B cell (primary cell): ENCODE measurements at regions not wholly inside any gene's neighbourhood (a gene's known extent, or its start where the extent isn't known, plus 50 kb on each side); places are given as distances from the start of the nearest gene placed in this dataset.

Experiments used
- ATAC-seq: fragments of 200-7000 bp; cut with Tn5 transposase; one replicate; pipeline ENCODE4 v1.10.0; 2021; ENCODE audit warnings: low read depth, mild to moderate bottlenecking, moderate number of reproducible peaks, moderate library complexity
- CTCF ChIA-PET: fragments of 350-600 bp; sonication (Branson Sonifier 250); formaldehyde crosslinking; loops from one replicate; lab custom pipeline; 2021; ENCODE audit warnings: antibody characterized with exemption, inconsistent platforms; lab: Charles Lee
- POLR2A ChIA-PET: fragments of 350-600 bp; sonication (Branson Sonifier 250); formaldehyde crosslinking; loops from one replicate; lab custom pipeline; 2021; ENCODE audit warnings: antibody characterized with exemption; lab: Charles Lee
- DNase-seq: peaks from one replicate; pipeline ENCODE4 v3.0.0; 2013
- H2AFZ ChIP-seq: 2 replicates; pipeline ENCODE4 v1.6.1; 2012; ENCODE audit warnings: mild to moderate bottlenecking, low read depth, low read length; ENCODE audit not compliant: insufficient read depth, poor library complexity, severe bottlenecking
- H3K27ac ChIP-seq, 2 donors: 1 replicate in 1 of 2; 2 replicates in 1 of 2; pipeline ENCODE4 v1.5.1; 2012 to 2013; ENCODE audit warnings: low read length in 2 of 2, mild to moderate bottlenecking in 2 of 2, moderate library complexity in 1 of 2
- H3K27me3 ChIP-seq, 4 experiments: fragments of 200-600 bp in 1 of 4; sonication (generic) in 1 of 4; replicated peaks in 1 of 4; 1 replicate in 2 of 4; 2 replicates in 2 of 4; pipeline versions ENCODE4 v1.6.1 to v1.7.0; 2013 to 2016; ENCODE audit warnings: low read length in 3 of 4, mild to moderate bottlenecking in 2 of 4, mixed read lengths in 1 of 4, moderate library complexity in 1 of 4; ENCODE audit not compliant: insufficient read depth in 4 of 4, control insufficient read depth in 3 of 4; ENCODE audit errors: control extremely low read depth in 1 of 4
- H3K36me3 ChIP-seq, 2 experiments: replicated peaks in 1 of 2; 1 replicate in 1 of 2; 2 replicates in 1 of 2; pipeline versions ENCODE4 v1.6.1 to v1.7.1; 2013; ENCODE audit warnings: low read length in 1 of 2; ENCODE audit not compliant: insufficient read depth in 2 of 2, control insufficient read depth in 1 of 2; ENCODE audit errors: control extremely low read depth in 1 of 2, extremely low read depth in 1 of 2
- H3K4me1 ChIP-seq, 2 donors: fragments of 200-600 bp in 1 of 2; sonication (generic) in 1 of 2; 1 replicate in 1 of 2; 2 replicates in 1 of 2; pipeline versions ENCODE4 v1.5.1 to v1.6.1; 2013 to 2017; ENCODE audit warnings: low read length in 2 of 2; ENCODE audit not compliant: control insufficient read depth in 2 of 2, insufficient read depth in 2 of 2
- H3K4me2 ChIP-seq: replicated peaks from 2 replicates; pipeline ENCODE3; 2012; ENCODE audit warnings: mild to moderate bottlenecking, low read depth, low read length; ENCODE audit not compliant: poor library complexity, severe bottlenecking
- H3K4me3 ChIP-seq, 5 experiments: fragments of 200-600 bp in 1 of 5; sonication (generic) in 1 of 5; 1 replicate in 3 of 5; 2 replicates in 2 of 5; pipeline versions ENCODE4 v1.5.1 to v1.7.0; 2011 to 2016; ENCODE audit warnings: low read length in 4 of 5, mild to moderate bottlenecking in 4 of 5, low read depth in 2 of 5, control low read depth in 1 of 5, moderate library complexity in 1 of 5; ENCODE audit not compliant: insufficient read depth in 1 of 5; ENCODE audit errors: control extremely low read depth in 1 of 5, extremely low read depth in 1 of 5
- H3K79me2 ChIP-seq: fragments of 200-600 bp; sonication (generic); one replicate; pipeline ENCODE4 v1.6.0; 2016; ENCODE audit warnings: low read length; ENCODE audit not compliant: control insufficient read depth, insufficient read depth
- H3K9ac ChIP-seq: fragments of 200-600 bp; sonication (generic); 2 replicates; pipeline ENCODE4 v1.6.1; 2017; ENCODE audit warnings: mild to moderate bottlenecking, low read length, moderate library complexity
- H3K9me3 ChIP-seq, 3 donors: one replicate each; pipeline versions ENCODE4 v1.6.1 to v1.7.1; 2013; ENCODE audit warnings: low read length in 2 of 3; ENCODE audit not compliant: control insufficient read depth in 2 of 3, insufficient read depth in 1 of 3; ENCODE audit errors: control extremely low read depth in 1 of 3
- H4K20me1 ChIP-seq: 2 replicates; pipeline ENCODE4 v1.6.0; 2012; ENCODE audit warnings: mild to moderate bottlenecking, low read length; ENCODE audit not compliant: insufficient read depth, control insufficient read depth, poor library complexity, severe bottlenecking
- H3K27ac Mint-ChIP-seq: one replicate; pipeline ENCODE4 v1.8.0; 2021; ENCODE audit warnings: mixed read lengths
- H3K27me3 Mint-ChIP-seq: one replicate; pipeline ENCODE4 v1.8.0; 2021; ENCODE audit warnings: mixed read lengths
- H3K4me1 Mint-ChIP-seq: one replicate; pipeline ENCODE4 v1.8.0; 2021; ENCODE audit warnings: mixed read lengths
- H3K4me3 Mint-ChIP-seq: one replicate; pipeline ENCODE4 v1.8.0; 2021; ENCODE audit warnings: mixed read lengths
- H3K9me3 Mint-ChIP-seq: one replicate; pipeline ENCODE4 v1.8.0; 2022; ENCODE audit warnings: mixed read lengths; ENCODE audit not compliant: insufficient read depth
- CTCF ChIP-seq: fragments of 200-600 bp; IDR thresholded peaks from one replicate; pipeline ENCODE4 v1.8.0; 2022; ENCODE audit warnings: antibody characterized with exemption, mild to moderate bottlenecking
- EZH2 ChIP-seq: IDR thresholded peaks from 2 replicates; pipeline ENCODE4 v1.6.1; 2012; ENCODE audit warnings: borderline replicate concordance, low read depth, mild to moderate bottlenecking, moderate library complexity, low read length; ENCODE audit not compliant: insufficient read depth, poor library complexity, severe bottlenecking
- WGBS: methylation state at CpG from one replicate; pipeline ENCODE4 v1.1.5; 2013; ENCODE audit warnings: missing lambda C conversion rate; ENCODE audit not compliant: insufficient coverage; 5-methylcytosine and 5-hydroxymethylcytosine counted together
- intact Hi-C: fragments of 100-400 bp; cut with micrococcal nuclease; formaldehyde crosslinking; loops from one replicate; pipeline ENCODE4 v1.10.0; 2022

DNA sequence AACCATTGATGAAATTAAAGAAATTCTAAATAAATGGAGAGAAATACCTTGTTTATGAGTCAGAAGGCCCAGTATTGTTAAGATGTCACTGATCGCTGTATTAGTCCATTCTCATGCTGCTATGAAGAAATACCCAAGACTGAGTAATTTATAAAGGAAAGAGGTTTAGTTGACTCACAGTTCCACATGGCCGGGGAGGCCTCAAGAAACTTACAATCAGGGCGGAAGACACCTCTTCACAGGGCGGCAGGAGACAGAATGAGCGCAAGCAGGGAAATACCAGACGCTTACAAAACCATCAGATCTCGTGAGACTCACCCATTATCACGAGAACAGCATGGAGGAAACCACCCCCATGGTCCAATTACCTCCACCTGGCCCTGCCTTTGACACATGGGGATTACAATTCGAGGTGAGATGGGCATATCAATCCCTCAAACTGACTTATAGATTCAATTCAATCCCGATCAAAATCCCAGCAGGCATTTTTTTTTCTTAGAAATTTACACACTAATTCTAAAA lies 157.2 kb downstream of the ENGASE start:
- ATAC-seq (no peak), DNase-seq (no peak)
- H3K9me3 ChIP-seq: no peaks in the 10 kb centered on the region
- TF ChIP-seq CTCF (no peak), EZH2 (no peak)
- Mint-ChIP-seq H3K9me3 (no peaks in the 10 kb centered on the region), H3K4me3 (no peak overlapping the region), H3K4me1 (no peaks in the 10 kb centered on the region), H3K27me3 (peaks cover 11% of the 10 kb centered on the region), H3K27ac (no peak overlapping the region)
- intact Hi-C loops: no loop called here
- CTCF ChIA-PET: no interaction called here
- no peaks in the 10 kb centered on the region for H3K4me1 ChIP-seq
- H3K27ac ChIP-seq: no peak overlapping the region
- 54% methylated on average over 9 of the region's 10 CpGs for WGBS
- H3K9ac ChIP-seq: no peak overlapping the region
- POLR2A ChIA-PET: no interaction called here
- H3K4me3 ChIP-seq: no peak overlapping the region
- H3K79me2 ChIP-seq: no peaks in the 10 kb centered on the region
- H3K27me3 ChIP-seq: peaks cover 0 to 2% (median 0%) of the 10 kb centered on the region in 4 experiments
- H3K36me3 ChIP-seq: no peaks in the 10 kb centered on the region
- H2AFZ ChIP-seq: no peak overlapping the region
- no peaks in the 10 kb centered on the region for H4K20me1 ChIP-seq
- no peak overlapping the region for H3K4me2 ChIP-seq

DNA sequence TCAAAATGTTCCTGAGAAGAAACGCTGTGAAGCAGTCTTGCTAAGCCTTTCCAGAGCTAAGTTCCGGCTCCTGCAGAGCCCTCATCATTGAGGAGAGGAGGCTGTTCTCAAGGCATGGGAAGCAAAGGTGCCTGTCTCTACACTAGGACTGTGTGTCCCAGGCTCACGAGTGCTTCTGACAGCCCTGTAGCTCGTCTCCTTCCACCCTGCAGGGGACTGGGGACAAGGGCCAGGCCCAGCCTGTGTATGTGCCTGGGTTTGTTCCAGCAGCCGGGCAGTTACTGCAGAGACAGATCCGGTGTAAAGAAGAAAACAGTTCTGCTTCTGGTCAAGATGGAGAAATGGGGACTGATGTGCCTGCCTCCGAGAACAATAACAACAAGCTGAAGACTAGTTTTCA lies 156.0 kb downstream of the ENGASE start:
- ATAC-seq: no peak
- Mint-ChIP-seq H3K4me1 (no peaks in the 10 kb centered on the region), H3K4me3 (no peak overlapping the region), H3K27me3 (peaks cover 14% of the 10 kb centered on the region), H3K9me3 (no peaks in the 10 kb centered on the region), H3K27ac (no peak overlapping the region)
- H3K36me3 ChIP-seq: no peaks in the 10 kb centered on the region
- no peak for DNase-seq
- no peaks in the 10 kb centered on the region for H3K79me2 ChIP-seq
- no peak overlapping the region for H3K9ac ChIP-seq
- H3K27me3 ChIP-seq: peaks cover 0 to 2% (median 0%) of the 10 kb centered on the region in 4 experiments
- WGBS: 88% methylated on average over 7 of the region's 7 CpGs
- H3K4me3 ChIP-seq: no peak overlapping the region
- intact Hi-C loops: no loop called here
- TF ChIP-seq CTCF (no peak), EZH2 (no peak)
- no peak overlapping the region for H2AFZ ChIP-seq
- no peaks in the 10 kb centered on the region for H3K4me1 ChIP-seq
- no peak overlapping the region for H3K27ac ChIP-seq
- CTCF ChIA-PET: interaction anchor here (0.9 to 1.1 kb wide), 2 partner anchors 161 to 163 kb away, joined by 3 to 5 read pairs; no protein-coding TSS in a partner anchor
- no peaks in the 10 kb centered on the region for H4K20me1 ChIP-seq
- H3K9me3 ChIP-seq: no peaks in the 10 kb centered on the region
- no peak overlapping the region for H3K4me2 ChIP-seq
- POLR2A ChIA-PET: no interaction called here
